ENCODE measurements at regions not wholly inside any gene's neighbourhood (a gene's known extent, or its start where the extent isn't known, plus 50 kb on each side); places are given as distances from the start of the nearest gene placed in this dataset.

GRCh38 chr11:97570636-97571035 lies 1180.8 kb downstream of the JRKL start:
- Histone ChIP-seq H3K4me3 (no peak overlapping the region), H2AFZ (no peak overlapping the region), H3K79me2 (replicated peaks; ENCODE audit: insufficient read depth) (no peaks in the 10 kb centered on the region), H3K36me3 (ENCODE audit: insufficient read depth) (no peaks in the 10 kb centered on the region), H3K27ac (ENCODE audit: low read depth) (no peak overlapping the region), H3F3A (replicated peaks; ENCODE audit: low read depth) (no peaks in the 10 kb centered on the region), H3K4me2 (no peak overlapping the region), H3K9me2 (ENCODE audit: insufficient read depth) (peaks cover 3% of the 10 kb centered on the region; the same call in 1 of the 2 replicates), H4K20me1 (replicated peaks; ENCODE audit: insufficient read depth) (no peaks in the 10 kb centered on the region), H3K4me1 (ENCODE audit: insufficient read depth) (no peaks in the 10 kb centered on the region), H3K27me3 (ENCODE audit: insufficient read depth) (no peaks in the 10 kb centered on the region)
- no peak for DNase-seq (ENCODE audit: low spot score)
- TF ChIP-seq EZH2 (IDR thresholded peaks at IDR 0.05; ENCODE audit: low read depth, unreplicated experiment), result no peak
- no peak for TF ChIP-seq JUNB (IDR thresholded peaks at IDR 0.05; ENCODE audit: unreplicated experiment)
- no peak for TF ChIP-seq ZNF462 (CRISPR knock-in tag; IDR thresholded peaks at IDR 0.05)
- no peak for TF ChIP-seq REST (IDR thresholded peaks at IDR 0.05; ENCODE audit: unreplicated experiment)
- TF ChIP-seq ZNF331 (CRISPR knock-in tag; IDR thresholded peaks at IDR 0.05; ENCODE audit: low read depth), result no peak
- TF ChIP-seq CREB1 (CRISPR knock-in tag; IDR thresholded peaks at IDR 0.05; ENCODE audit: low read depth), result no peak
- TF ChIP-seq, protein P1, sequence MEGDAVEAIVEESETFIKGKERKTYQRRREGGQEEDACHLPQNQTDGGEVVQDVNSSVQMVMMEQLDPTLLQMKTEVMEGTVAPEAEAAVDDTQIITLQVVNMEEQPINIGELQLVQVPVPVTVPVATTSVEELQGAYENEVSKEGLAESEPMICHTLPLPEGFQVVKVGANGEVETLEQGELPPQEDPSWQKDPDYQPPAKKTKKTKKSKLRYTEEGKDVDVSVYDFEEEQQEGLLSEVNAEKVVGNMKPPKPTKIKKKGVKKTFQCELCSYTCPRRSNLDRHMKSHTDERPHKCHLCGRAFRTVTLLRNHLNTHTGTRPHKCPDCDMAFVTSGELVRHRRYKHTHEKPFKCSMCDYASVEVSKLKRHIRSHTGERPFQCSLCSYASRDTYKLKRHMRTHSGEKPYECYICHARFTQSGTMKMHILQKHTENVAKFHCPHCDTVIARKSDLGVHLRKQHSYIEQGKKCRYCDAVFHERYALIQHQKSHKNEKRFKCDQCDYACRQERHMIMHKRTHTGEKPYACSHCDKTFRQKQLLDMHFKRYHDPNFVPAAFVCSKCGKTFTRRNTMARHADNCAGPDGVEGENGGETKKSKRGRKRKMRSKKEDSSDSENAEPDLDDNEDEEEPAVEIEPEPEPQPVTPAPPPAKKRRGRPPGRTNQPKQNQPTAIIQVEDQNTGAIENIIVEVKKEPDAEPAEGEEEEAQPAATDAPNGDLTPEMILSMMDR (conservative IDR thresholded peaks at IDR 0.05; ENCODE audit: low read depth in 2 of 2), result no peak
- TF ChIP-seq NANOG (IDR thresholded peaks at IDR 0.05; ENCODE audit: borderline replicate concordance), result no peak
- no peak for TF ChIP-seq STAT1 (IDR thresholded peaks at IDR 0.05; ENCODE audit: unreplicated experiment)
- TF ChIP-seq POLR2AphosphoS5 (IDR thresholded peaks at IDR 0.05; ENCODE audit: low read depth), result no peak
- TF ChIP-seq EZH2phosphoT487 (IDR thresholded peaks at IDR 0.05; ENCODE audit: unreplicated experiment), result no peak
- TF ChIP-seq ETS1 (IDR thresholded peaks at IDR 0.05), result no peak
- no peak for TF ChIP-seq ZNF114 (CRISPR knock-in tag; IDR thresholded peaks at IDR 0.05)
- peaks cover 36% of the 10 kb centered on the region for H3K36me3 Mint-ChIP-seq (ENCODE audit: low read depth)
- H3K9me3 Mint-ChIP-seq, result peaks cover 30% of the 10 kb centered on the region
- H3K4me3 Mint-ChIP-seq, result no peak overlapping the region
- no peak overlapping the region for H3K27ac Mint-ChIP-seq
- peaks cover 3% of the 10 kb centered on the region for H3K27me3 Mint-ChIP-seq (ENCODE audit: insufficient read depth, low read depth, poor library complexity)
- no peak for ATAC-seq
- H3K4me1 Mint-ChIP-seq, result 0 out of 3 replicates have a peak, but pooled peaks cover 2% of the 10 kb centered on the region

Measured in GM23338 (cell line).